ENCODE measurements at regions not wholly inside any gene's neighbourhood (a gene's known extent, or its start where the extent isn't known, plus 50 kb on each side); places are given as distances from the start of the nearest gene placed in this dataset.

GRCh38 chr11:28799316-28799715 is 691.1 kb downstream of the METTL15 start:
- TF ChIP-seq CTCF (IDR thresholded peaks at IDR 0.05; ENCODE audit: borderline replicate concordance, extremely low read depth, low read length, poor library complexity, severe bottlenecking) (no peak), EZH2 (IDR thresholded peaks at IDR 0.05; ENCODE audit: borderline replicate concordance, low read depth, low read length, severe bottlenecking) (no peak)

Measured in DND-41 (cell line).